ENCODE measurements at regions not wholly inside any gene's neighbourhood (a gene's known extent, or its start where the extent isn't known, plus 50 kb on each side); places are given as distances from the start of the nearest gene placed in this dataset.

DNA sequence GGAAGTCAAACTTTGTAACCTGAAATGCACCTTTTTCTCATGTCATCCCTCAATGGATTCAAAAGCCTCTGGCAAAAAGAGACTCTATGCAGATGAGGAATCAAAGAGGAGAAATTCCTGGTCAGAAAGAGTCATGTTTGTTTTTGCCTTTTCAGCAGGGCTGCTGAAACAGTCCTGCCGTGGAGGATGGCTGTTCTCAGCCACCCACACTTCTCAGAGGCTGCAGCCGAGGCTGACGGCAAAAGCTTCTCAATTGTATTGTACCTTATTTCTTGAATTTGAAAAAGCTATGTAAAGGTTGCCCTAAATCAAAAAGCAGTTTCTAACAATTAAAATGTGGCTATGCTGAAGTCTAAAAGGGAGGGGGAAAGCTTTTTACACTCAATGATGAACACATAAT lies 385.3 kb downstream of the KCTD12 start:
- FAIRE-seq, result no peak

DNA sequence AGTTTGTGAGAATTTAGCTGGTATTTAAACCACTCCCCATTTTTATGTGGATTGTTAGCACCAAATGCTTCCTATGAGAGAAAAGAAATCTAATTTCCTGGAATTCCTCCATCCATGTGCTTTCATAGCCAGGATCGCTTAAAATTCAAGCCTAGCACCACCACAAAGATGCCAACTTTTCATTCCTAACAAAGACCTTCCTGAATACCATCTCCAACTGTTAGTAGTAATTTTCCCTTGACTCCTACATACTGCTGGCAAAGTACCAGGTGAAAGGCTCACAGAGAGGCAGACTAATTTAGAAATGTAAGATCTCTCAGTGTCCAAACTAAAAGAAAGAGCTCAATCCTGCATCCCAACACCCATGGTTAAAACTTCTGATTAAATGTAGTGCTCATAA lies 386.3 kb downstream of the KCTD12 start:
- FAIRE-seq, result no peak

DNA sequence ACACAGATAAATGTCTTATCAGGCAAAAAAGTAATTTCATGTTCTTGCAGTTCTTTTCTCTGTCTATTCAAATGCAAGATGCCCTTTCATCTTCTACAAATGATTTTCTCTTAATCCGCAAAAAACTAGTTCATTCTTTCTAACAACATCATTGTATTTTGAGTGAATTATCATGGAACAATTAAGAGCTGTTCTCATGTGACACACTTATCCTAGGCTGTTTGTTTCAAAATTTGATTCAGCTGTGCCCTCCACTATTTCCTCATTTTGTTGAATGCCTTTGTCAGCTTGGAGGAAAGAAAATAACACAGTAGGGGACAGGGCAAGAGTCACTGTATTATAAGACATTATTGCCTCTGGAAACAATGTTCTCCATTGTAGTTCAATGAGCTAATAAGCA lies 396.9 kb downstream of the KCTD12 start:
- FAIRE-seq, result no peak

DNA sequence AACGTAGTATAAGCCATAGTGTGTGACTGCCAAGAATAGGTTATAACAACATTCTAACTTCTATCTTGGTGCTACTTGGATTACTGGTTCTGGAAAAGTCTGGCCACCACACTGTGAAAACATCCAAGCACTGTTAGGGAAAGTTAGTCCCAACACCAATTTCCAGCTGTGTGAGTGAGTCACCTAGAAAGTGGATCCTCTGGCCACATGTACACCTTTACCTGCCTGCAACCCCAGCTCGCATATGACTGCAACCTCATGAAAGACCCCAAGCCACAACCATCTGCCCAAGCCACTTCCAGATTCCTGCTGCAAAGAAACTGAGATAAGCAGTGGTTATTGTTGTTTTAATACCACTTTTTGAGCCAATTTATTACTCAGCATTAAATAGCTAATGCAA lies 404.5 kb downstream of the KCTD12 start:
- FAIRE-seq, result no peak

DNA sequence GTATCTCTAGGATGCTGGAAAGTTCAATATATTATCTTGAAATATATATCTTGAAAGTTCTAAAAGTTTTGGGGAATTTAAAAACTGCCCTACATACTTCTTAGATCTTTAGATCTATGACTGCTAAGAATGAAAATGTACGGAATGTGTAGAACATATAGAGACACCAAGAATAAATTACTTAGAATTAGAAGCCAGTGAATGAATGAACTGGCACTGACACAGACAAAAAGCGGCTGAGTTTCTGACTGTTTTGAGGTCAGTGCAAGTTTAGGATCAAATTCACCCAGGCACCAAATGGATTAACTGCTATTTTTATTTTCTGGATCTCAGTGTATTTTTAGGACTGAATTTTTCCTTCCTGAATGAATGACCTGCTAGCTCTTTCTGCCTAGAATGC lies 411.2 kb downstream of the KCTD12 start:
- no peak for FAIRE-seq

DNA sequence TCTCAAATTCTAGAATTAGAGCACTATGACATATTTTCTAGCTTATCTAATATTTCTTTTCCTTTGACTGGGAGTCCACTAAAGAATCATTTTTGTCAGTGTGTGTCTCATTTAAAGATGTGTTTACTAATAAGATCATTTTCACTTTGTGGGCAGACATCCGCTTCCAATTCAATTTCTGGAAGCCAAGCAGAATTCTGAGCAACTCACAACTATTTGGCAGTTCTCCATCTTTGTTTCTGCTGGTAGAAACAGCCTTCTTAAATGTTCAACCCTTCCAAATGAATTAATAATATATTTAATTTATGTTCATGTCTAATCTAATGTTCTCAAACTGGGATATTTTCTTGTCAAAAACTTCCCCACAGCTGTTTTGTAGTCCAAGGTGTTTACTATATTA lies 411.8 kb downstream of the KCTD12 start:
- FAIRE-seq, result no peak

DNA sequence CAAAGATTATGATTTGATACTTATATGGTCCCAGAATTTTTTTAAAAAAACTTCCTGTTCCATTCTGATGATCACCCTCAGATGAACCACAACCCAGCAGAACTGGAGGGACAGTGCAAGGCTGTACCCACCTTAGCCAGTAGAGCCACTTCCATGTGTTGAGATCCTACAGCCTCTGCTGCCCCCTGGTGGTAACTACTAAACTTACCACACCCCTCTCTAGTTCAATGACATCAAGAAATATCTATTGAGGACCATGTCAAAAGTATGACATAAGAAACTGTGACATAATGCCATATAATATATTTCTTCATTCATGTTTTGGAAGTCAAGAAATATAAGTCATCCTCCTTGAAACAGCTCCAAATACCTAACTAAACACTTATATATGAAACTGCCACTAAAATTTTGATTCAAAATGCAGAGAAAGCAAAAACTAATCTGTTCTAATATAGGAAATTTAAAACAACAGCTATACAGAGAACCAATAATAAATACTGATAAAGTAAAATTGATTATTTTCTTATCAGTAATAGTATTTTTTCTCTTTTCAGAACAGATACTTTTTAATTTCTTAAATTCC lies 412.6 kb downstream of the KCTD12 start:
- FAIRE-seq, result peak; percentile 82

- FAIRE-seq, result no peak
These were observed 413.3 kb downstream of the KCTD12 start for GRCh38 chr13:76472916-76473315.

DNA sequence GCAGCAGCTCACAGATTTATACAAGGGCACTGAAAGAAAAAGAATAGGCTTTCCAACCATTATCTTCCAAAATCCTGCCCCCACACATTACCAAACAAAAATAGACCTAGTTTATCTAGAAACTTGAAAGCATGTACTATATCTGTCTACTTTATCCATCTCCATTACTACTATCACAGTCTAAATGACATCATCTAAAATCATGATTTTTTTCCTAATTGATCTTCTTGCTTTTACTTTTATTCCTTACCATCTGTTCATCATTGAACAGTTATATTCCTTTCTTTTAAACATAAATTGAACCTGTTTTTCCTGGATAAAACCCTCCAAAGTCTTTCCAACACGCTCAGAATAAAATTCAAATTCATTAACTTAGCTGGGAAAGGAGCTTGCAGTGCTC lies 414.7 kb downstream of the KCTD12 start:
- FAIRE-seq, result no peak

DNA sequence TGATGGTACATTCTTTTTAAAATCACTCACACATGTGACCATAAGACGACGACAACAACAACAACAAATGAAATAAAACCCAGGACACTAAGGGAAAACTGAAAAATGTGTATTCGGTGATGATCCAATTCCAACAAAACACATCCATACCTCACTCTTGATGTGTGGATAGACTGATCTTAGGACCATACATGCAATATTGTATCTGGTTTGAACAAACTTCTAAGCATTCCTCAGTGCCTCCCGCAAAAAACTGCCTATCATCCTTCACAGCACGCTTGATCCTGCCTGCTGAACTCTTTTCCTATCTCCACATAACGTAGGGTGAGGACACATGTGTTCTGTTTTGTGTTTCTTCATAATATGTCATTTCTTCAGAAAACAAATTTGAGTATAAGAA lies 415.2 kb downstream of the KCTD12 start:
- FAIRE-seq, result no peak

- no peak for FAIRE-seq
These were observed 420.2 kb downstream of the KCTD12 start for GRCh38 chr13:76466043-76466442.

- FAIRE-seq, result no peak
These were observed 422.9 kb downstream of the KCTD12 start for GRCh38 chr13:76463314-76463713.

DNA sequence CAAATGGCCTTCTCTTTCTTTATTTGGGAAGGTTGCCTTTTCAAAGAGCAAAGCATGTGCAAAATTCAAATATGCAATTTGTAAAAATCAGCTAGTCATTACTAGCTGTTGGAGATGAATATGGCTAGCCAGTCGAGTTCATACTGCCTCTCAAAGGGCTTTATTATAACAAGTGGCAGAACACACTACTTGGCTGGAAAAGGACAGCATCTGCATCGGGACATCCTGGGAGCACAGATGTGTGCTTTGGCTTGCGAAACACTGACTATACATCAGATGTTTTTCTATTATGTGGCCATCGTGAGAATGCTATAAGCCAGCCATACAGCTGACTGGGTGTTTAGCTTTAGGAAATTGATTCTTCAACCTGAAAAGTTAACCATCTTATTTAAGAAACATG lies 424.2 kb downstream of the KCTD12 start:
- no peak for FAIRE-seq

GRCh38 chr13:76461484-76461883 lies 424.7 kb downstream of the KCTD12 start:
- no peak for FAIRE-seq

DNA sequence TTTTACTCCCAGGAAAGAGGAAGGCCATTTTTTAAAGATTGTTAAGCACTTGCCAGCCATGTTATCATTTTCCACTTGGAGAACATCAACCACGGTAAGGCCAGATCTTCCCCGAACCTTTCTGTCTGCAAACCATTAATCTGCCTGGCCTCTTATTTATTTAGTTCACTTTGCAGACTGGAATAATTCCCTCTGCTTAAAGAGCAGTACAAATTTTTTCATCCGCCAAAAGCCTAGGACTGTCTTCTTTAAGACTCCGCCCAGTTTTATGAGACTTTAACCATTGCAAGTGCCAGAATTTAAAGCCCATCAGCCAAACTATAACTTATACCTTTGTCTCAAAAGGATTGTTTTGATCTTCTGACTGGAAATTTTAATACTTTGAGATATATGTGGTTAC lies 426.3 kb downstream of the KCTD12 start:
- FAIRE-seq, result no peak

DNA sequence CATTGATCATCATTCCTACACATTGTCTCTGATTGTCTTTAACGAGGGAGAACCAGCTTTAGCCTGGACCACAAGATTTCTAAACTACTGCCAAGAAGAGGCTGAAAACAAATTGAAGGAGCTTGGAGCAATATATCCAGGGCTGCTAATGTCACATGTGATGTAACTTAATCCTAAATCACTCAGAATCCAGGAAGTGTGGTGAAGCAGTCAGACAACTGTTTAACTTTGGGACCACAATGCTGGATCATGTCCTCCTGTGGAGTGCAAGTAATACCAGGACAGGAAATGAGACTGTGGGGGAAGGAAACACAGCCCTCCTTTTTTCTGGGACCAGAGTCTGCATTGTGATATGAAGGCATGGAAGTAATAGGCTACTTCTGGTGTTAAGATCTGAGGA lies 430.2 kb downstream of the KCTD12 start:
- FAIRE-seq, result no peak

GRCh38 chr13:76454991-76455390 lies 431.2 kb downstream of the KCTD12 start:
- no peak for FAIRE-seq

- no peak for FAIRE-seq
These were observed 436.5 kb downstream of the KCTD12 start for GRCh38 chr13:76449716-76450115.

DNA sequence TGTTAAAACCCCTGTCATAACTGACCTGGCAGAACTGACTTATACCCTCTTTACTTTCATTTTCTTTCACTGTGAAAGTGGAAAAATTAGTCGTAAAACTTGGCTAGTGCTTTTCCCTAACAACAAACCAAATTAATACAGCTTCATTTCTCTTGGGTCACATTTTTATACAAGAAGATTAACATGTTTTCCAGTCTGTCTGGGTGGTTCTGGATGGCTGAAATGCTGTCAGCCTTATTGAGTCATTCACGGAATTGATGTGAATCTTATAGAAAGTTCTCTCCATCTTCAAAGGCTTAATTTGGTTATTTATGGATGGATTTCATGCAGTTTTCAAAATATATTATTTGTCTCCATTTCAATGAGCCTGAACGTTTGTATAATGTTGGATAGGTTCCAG lies 440.0 kb downstream of the KCTD12 start:
- FAIRE-seq, result no peak

GRCh38 chr13:76440568-76440967 lies 445.6 kb downstream of the KCTD12 start:
- FAIRE-seq, result no peak

- no peak for FAIRE-seq
These were observed 446.7 kb downstream of the KCTD12 start for GRCh38 chr13:76439546-76439945.

- FAIRE-seq, result peak; percentile 65
These were observed 448.2 kb downstream of the KCTD12 start for GRCh38 chr13:76438050-76438449.

GRCh38 chr13:76425935-76426334 lies 460.3 kb downstream of the KCTD12 start:
- FAIRE-seq, result no peak

DNA sequence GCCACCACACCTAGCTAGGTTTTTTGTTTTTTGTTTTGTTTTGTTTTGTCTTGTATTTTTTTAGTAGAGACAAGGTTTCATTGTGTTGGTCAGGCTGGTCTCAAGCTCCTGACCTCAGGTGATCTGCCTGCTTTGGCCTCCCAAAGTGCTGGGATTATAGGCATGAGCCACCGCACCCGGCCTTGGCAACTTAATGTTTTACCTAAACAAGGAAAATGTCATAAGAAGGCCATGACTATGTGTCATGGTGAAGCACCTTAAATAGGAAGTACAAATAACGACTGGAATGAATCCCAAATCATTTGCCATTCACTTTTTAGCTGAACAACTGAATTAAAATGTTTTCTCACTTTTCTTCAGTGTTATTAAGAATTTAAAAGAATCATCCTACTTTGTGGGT lies 465.2 kb downstream of the KCTD12 start:
- FAIRE-seq, result no peak

GRCh38 chr13:76418404-76418803 lies 467.8 kb downstream of the KCTD12 start:
- FAIRE-seq, result no peak

DNA sequence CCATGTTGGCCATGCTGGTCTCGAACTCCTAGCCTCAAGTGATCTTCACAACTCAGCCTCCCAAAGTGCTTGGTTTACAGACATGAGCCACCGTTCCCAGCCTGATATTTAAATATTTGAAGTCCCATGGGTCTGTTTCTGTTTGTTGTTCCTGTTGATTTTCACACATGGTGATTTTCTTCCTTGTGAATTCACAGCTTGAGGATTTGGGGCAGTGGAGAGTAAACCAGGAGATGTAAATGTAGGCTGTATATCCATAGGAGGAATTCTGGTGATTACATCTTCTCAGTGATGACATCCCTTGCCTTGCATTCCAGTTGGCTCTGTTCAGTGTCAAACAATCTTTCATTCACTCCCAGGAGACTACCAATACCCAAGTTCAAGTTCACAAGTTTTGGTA lies 471.9 kb downstream of the KCTD12 start:
- FAIRE-seq, result no peak

Data from A204.1 (cell line).